CD8-positive, alpha-beta memory T cell (primary cell): ENCODE measurements at regions not wholly inside any gene's neighbourhood (a gene's known extent, or its start where the extent isn't known, plus 50 kb on each side); places are given as distances from the start of the nearest gene placed in this dataset.
"Not testable (repeated sequence)": the region's sequence is repeated elsewhere in the genome, so short reads cannot be mapped to it uniquely, and the experiment has no call there.

Experiments used
- CTCF ChIA-PET: fragments of 350-600 bp; sonication (Branson Sonifier 250); formaldehyde crosslinking; loops from one replicate; lab custom pipeline; 2021; ENCODE audit warnings: antibody characterized with exemption; lab: Charles Lee
- POLR2A ChIA-PET: fragments of 350-600 bp; sonication (Branson Sonifier 250); formaldehyde crosslinking; loops from one replicate; lab custom pipeline; 2021; ENCODE audit warnings: antibody characterized with exemption; lab: Charles Lee
- DNase-seq, 5 donors: peaks; one replicate each; pipeline versions ENCODE4 v3.0.0 to v3.0.0-alpha.2; 2020 to 2022; ENCODE audit warnings: mixed read lengths in 1 of 5
- H3K27ac ChIP-seq: one replicate; pipeline ENCODE4 v1.7.0; 2013; ENCODE audit warnings: low read depth, mild to moderate bottlenecking, low read length, moderate library complexity
- H3K27me3 ChIP-seq: 2 replicates; pipeline ENCODE4 v1.7.0; 2013; ENCODE audit warnings: low read length, mild to moderate bottlenecking; ENCODE audit not compliant: insufficient read depth, poor library complexity, severe bottlenecking
- H3K36me3 ChIP-seq: 2 replicates; pipeline ENCODE4 v1.7.0; 2013; ENCODE audit warnings: mild to moderate bottlenecking, low read length, moderate library complexity; ENCODE audit not compliant: insufficient read depth
- H3K4me1 ChIP-seq: 2 replicates; pipeline ENCODE4 v1.7.0; 2013; ENCODE audit warnings: mild to moderate bottlenecking, low read length, moderate library complexity; ENCODE audit not compliant: insufficient read depth
- H3K4me3 ChIP-seq: 2 replicates; pipeline ENCODE4 v1.7.0; 2013; ENCODE audit warnings: mild to moderate bottlenecking, low read length
- H3K9me3 ChIP-seq: 2 replicates; pipeline ENCODE4 v1.7.0; 2013; ENCODE audit warnings: mild to moderate bottlenecking, low read length
- H3K27ac Mint-ChIP-seq, 8 donors: one replicate each; pipeline ENCODE4 v1.8.0; 2020 to 2021; ENCODE audit warnings: mixed read lengths in 8 of 8, mild to moderate bottlenecking in 6 of 8, inconsistent platforms in 3 of 8, moderate library complexity in 3 of 8
- H3K27me3 Mint-ChIP-seq, 2 donors: one replicate each; pipeline ENCODE4 v1.8.0; 2020 to 2021; ENCODE audit warnings: mixed read lengths in 2 of 2, mild to moderate bottlenecking in 1 of 2, moderate library complexity in 1 of 2
- H3K36me3 Mint-ChIP-seq, 3 donors: one replicate each; pipeline ENCODE4 v1.8.0; 2020 to 2021; ENCODE audit warnings: mixed read lengths in 3 of 3, inconsistent platforms in 1 of 3, mild to moderate bottlenecking in 1 of 3
- H3K4me1 Mint-ChIP-seq, 3 donors: one replicate each; pipeline ENCODE4 v1.8.0; 2020 to 2021; ENCODE audit warnings: mixed read lengths in 3 of 3, inconsistent platforms in 1 of 3, mild to moderate bottlenecking in 1 of 3
- H3K4me3 Mint-ChIP-seq, 7 donors: one replicate each; pipeline ENCODE4 v1.8.0; 2020 to 2021; ENCODE audit warnings: mixed read lengths in 7 of 7, mild to moderate bottlenecking in 6 of 7, moderate library complexity in 4 of 7, inconsistent platforms in 2 of 7
- H3K9me3 Mint-ChIP-seq, 5 donors: one replicate each; pipeline ENCODE4 v1.8.0; 2020 to 2022; ENCODE audit warnings: mixed read lengths in 5 of 5, mild to moderate bottlenecking in 3 of 5, moderate library complexity in 2 of 5, inconsistent platforms in 1 of 5

DNA sequence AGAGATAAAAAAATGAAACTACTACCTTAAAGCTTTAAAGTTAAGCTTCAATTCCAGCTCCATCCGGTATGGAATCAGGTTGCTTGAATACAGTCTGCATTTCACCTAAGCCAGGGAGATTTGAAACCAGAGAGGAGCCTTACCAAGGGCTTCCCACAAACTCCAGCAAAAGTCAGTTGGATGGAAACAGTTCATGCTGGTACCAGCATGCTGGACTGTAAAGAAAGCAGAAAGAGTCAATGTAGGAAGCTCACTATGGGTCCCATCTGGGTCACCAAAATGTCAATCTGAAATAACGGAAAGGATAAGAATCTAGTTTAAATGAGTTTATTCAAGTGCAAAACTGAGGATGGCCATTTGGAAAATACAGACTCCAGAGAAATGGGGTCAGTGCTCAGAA, 65.3 kb downstream of the CDO1 start:
- DNase-seq = no peak
- Histone ChIP-seq H3K4me1 (no peaks in the 10 kb centered on the region), H3K27ac (no peak overlapping the region), H3K9me3 (no peaks in the 10 kb centered on the region), H3K36me3 (no peaks in the 10 kb centered on the region), H3K4me3 (no peak overlapping the region), H3K27me3 (no peaks in the 10 kb centered on the region)
- peaks cover 0 to 1% (median 0%) of the 10 kb centered on the region in 3 donors for H3K36me3 Mint-ChIP-seq
- peaks cover 0 to 7% (median 2%) of the 10 kb centered on the region in 5 donors for H3K9me3 Mint-ChIP-seq
- H3K4me3 Mint-ChIP-seq = peak overlapping the region in 1 of 7 donors; percentile 40
- H3K27me3 Mint-ChIP-seq = peaks cover 9 to 43% of the 10 kb centered on the region in 2 donors
- POLR2A ChIA-PET = no interaction called here
- H3K4me1 Mint-ChIP-seq = peaks cover 0 to 7% (median 0%) of the 10 kb centered on the region in 3 donors
- CTCF ChIA-PET = no interaction called here
- H3K27ac Mint-ChIP-seq = no peak overlapping the region

DNA sequence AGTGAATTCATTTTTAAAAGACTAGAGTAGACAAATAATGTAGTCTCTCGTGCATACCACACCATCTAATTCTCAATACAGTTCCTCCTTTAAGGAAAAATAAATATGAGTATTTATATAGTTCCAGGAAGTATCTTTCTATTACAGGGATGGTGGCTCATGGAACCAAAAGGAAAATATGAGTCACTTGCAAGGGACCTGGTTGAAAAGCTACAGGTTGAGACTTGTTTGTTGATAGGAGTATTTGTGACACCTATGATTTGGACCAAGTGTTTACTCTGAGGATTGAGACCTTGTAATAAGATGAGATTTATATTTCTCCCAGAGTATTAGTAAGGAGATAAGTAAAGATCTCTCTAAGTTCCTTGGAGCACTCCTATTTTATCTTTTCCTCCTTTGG, 67.4 kb downstream of the CDO1 start:
- Histone ChIP-seq H3K27ac (no peak overlapping the region), H3K36me3 (no peaks in the 10 kb centered on the region), H3K27me3 (no peaks in the 10 kb centered on the region), H3K9me3 (no peaks in the 10 kb centered on the region), H3K4me3 (no peak overlapping the region), H3K4me1 (no peaks in the 10 kb centered on the region)
- Mint-ChIP-seq H3K27me3 (peaks cover 9 to 37% of the 10 kb centered on the region in 2 donors), H3K27ac (no peak overlapping the region), H3K36me3 (peaks cover 0 to 3% (median 0%) of the 10 kb centered on the region in 3 donors), H3K4me1 (peaks cover 0 to 7% (median 0%) of the 10 kb centered on the region in 3 donors), H3K9me3 (peaks cover 9 to 22% (median 18%) of the 10 kb centered on the region in 5 donors), H3K4me3 (no peak overlapping the region)
- ChIA-PET POLR2A (no interaction called here), CTCF (no interaction called here)
- no peak for DNase-seq

DNA sequence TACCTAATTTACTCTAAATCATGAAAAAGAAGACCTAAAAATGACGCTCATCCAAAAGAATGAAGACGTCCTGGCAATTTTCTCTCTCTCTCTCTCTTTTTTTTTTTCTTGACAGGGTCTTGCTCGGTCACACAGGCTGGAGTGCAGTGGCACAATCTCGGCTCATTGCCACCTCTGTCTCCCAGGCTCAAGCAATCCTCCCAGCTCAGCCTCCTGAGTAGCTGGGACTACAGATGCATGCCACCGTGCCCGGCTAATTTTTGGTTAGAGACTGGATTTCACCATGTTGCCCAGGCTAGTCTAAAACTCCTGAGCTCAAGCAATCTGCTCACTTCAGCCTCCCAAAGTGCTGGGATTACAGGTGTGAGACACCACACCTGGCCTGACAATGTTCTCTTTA, 77.2 kb downstream of the CDO1 start:
- POLR2A ChIA-PET, CTCF ChIA-PET, H3K27me3 ChIP-seq, H3K27ac ChIP-seq, DNase-seq, H3K36me3 ChIP-seq, H3K4me1 Mint-ChIP-seq, H3K9me3 ChIP-seq, H3K27ac Mint-ChIP-seq, H3K36me3 Mint-ChIP-seq, H3K4me3 ChIP-seq, H3K4me1 ChIP-seq, H3K4me3 Mint-ChIP-seq: not testable (repeated sequence)
- Mint-ChIP-seq H3K9me3 (peaks cover 11 to 26% (median 15%) of the 10 kb centered on the region in 5 donors), H3K27me3 (peaks cover 15 to 22% of the 10 kb centered on the region in 2 donors)

DNA sequence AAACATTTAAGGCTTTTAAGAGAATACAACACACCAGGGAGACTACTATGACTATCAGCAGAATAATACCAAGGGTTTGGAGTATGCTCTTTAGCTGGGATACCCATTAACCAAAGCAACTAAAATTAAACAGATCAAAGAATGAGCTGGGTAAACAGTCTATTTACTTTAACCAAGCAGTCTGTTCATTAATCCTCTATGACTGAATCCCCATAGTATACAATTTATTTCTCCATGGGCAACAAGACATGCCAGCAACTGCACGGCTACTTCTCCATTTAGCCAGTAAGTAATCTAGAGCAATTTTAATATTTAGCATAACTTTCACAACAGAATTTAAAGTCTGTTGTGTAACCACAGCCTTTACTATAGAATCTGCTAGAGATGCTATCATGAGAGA, 77.6 kb downstream of the CDO1 start:
- H3K36me3 ChIP-seq = no peaks in the 10 kb centered on the region
- no peak overlapping the region for H3K27ac ChIP-seq
- H3K27me3 Mint-ChIP-seq = peaks cover 15 to 24% of the 10 kb centered on the region in 2 donors
- no peak for DNase-seq
- H3K36me3 Mint-ChIP-seq = no peaks in the 10 kb centered on the region
- ChIA-PET CTCF (no interaction called here), POLR2A (no interaction called here)
- H3K4me1 ChIP-seq = no peaks in the 10 kb centered on the region
- peaks cover 0 to 5% (median 0%) of the 10 kb centered on the region in 3 donors for H3K4me1 Mint-ChIP-seq
- H3K27me3 ChIP-seq = no peaks in the 10 kb centered on the region
- peaks cover 8 to 22% (median 11%) of the 10 kb centered on the region in 5 donors for H3K9me3 Mint-ChIP-seq
- no peak overlapping the region for H3K4me3 Mint-ChIP-seq
- no peak overlapping the region for H3K27ac Mint-ChIP-seq
- H3K9me3 ChIP-seq = no peaks in the 10 kb centered on the region
- no peak overlapping the region for H3K4me3 ChIP-seq

DNA sequence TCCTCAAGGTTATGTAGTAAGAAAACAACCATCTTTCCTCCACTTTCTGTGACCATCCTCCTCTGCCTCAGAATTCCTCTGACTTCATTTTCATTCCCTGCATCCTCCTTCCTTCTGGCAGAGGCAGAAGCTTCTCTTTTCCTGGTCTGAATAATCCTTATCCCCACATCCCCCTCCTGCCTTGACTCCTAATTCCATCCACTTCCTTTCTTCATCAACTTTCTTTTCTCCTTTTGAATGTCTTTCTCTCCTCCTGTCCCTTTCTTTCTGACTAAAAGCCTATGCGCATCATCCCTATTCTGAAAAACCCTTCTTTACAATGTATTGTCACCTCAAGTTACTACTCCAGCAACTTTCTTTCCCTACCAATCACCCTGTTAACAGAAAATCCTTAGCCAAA, 79.0 kb downstream of the CDO1 start:
- Histone ChIP-seq H3K36me3 (no peaks in the 10 kb centered on the region), H3K9me3 (no peaks in the 10 kb centered on the region), H3K4me1 (no peaks in the 10 kb centered on the region), H3K27me3 (no peaks in the 10 kb centered on the region), H3K4me3 (no peak overlapping the region), H3K27ac (no peak overlapping the region)
- CTCF ChIA-PET = no interaction called here
- peak overlapping the region in 1 of 8 donors; percentile 73 for H3K27ac Mint-ChIP-seq
- H3K36me3 Mint-ChIP-seq = no peaks in the 10 kb centered on the region
- DNase-seq = no peak
- H3K4me3 Mint-ChIP-seq = no peak overlapping the region
- peaks cover 0 to 5% (median 0%) of the 10 kb centered on the region in 3 donors for H3K4me1 Mint-ChIP-seq
- POLR2A ChIA-PET = no interaction called here
- H3K9me3 Mint-ChIP-seq = peaks cover 0 to 10% (median 4%) of the 10 kb centered on the region in 5 donors
- H3K27me3 Mint-ChIP-seq = peaks cover 13 to 24% of the 10 kb centered on the region in 2 donors

DNA sequence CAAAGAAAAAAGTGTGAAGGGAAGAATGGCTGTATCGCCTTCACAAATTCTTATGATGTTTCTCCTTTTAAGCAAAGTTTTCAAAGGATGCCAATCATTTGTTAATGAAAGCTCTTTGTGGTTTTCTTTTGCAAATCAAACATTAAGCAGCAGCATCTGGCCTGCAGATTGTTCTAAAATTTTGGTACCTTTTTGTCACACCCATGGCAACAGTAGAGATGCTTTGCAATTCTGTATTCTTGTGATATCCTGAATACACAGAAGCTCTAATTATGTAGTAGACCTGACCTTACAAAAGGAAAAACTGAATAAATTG, 79.8 kb downstream of the CDO1 start:
- no peak overlapping the region for H3K27ac Mint-ChIP-seq
- DNase-seq = no peak
- ChIA-PET CTCF (no interaction called here), POLR2A (no interaction called here)
- no peak overlapping the region for H3K4me3 ChIP-seq
- no peaks in the 10 kb centered on the region for H3K9me3 ChIP-seq
- no peaks in the 10 kb centered on the region for H3K36me3 ChIP-seq
- peaks cover 0 to 5% (median 0%) of the 10 kb centered on the region in 3 donors for H3K4me1 Mint-ChIP-seq
- H3K27ac ChIP-seq = no peak overlapping the region
- H3K9me3 Mint-ChIP-seq = peaks cover 0 to 8% (median 2%) of the 10 kb centered on the region in 5 donors
- H3K36me3 Mint-ChIP-seq = no peaks in the 10 kb centered on the region
- H3K27me3 ChIP-seq = no peaks in the 10 kb centered on the region
- H3K4me3 Mint-ChIP-seq = no peak overlapping the region
- H3K4me1 ChIP-seq = no peaks in the 10 kb centered on the region
- H3K27me3 Mint-ChIP-seq = peaks cover 11 to 23% of the 10 kb centered on the region in 2 donors

DNA sequence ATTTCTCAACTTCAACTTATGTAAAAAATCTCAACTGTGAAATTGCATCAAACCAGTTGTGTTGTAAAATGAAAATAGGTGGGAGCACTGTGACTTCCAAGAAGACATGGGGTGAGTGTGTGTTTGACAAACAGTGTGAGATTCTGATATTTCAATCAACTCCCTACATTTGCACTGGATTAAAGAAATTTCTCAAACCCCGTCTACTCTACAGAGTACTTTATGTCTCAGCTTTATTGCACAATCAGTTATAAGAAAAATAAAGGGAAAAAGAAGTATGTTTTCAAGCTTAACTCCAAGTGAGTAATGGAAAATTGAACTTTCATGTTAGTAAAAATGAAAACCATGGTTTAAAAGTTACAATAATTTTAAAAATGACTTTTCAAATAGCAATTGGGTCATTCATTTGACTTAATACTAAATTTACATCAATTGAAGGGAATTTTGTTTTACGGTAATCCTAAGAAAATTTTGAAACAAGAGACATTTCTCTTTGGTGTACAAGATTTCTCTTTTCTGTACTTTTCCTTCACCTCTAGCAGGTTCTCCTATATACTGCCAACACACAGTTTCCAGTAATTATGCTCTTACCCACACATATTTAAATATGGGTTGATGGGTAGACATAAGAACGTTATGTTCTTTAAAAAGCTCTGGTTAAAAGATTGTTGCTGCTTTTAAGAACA, 80.3 kb downstream of the CDO1 start:
- Histone ChIP-seq H3K27me3 (no peaks in the 10 kb centered on the region), H3K27ac (no peak overlapping the region), H3K4me1 (no peaks in the 10 kb centered on the region), H3K9me3 (no peaks in the 10 kb centered on the region), H3K36me3 (no peaks in the 10 kb centered on the region), H3K4me3 (no peak overlapping the region)
- Mint-ChIP-seq H3K27me3 (peaks cover 11 to 23% of the 10 kb centered on the region in 2 donors), H3K4me1 (peaks cover 0 to 5% (median 0%) of the 10 kb centered on the region in 3 donors), H3K36me3 (no peaks in the 10 kb centered on the region), H3K4me3 (no peak overlapping the region), H3K9me3 (peaks cover 0 to 7% (median 0%) of the 10 kb centered on the region in 5 donors), H3K27ac (no peak overlapping the region)
- ChIA-PET CTCF (no interaction called here), POLR2A (no interaction called here)
- DNase-seq = no peak

DNA sequence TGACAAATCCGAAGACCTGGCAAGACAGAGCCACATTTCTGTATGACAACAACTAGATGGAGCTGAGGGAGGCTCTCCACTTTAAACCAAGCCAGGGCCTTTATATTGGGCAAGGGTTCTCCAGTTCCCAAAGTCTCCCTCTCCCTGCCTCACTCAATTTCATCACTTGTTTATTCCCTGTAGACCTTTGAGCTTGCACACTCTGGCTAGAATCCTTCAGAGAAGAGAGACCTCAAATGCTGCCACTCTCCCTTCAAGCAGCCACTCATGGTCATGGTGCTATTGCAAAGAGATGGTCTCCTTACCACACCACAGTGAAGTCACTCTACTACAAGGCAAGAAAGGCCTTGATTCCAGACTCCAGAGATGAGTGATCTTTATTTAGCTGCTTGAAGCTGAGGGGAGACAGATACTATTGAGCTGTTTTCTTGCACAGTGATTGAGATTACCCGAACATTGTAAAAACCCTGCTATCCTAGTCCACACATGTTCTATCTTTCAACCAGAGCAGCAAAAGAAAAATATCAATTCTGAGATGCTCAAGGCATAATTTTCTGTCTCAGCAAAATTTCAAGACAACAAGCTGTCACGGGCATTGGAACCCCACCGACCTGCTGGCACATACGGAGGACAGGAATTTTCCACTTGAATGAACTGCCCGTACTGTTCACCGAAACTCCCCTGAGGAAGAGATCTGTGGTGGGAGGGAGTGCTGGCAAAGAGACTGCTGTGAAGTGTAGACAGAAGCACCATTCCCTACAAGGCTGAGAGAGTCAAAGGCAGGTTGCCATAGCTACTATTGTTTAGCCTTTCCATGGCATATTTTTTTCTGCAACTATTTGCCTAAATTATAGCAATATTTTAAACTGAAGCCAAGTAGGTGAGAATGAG, 81.1 kb downstream of the CDO1 start:
- Histone ChIP-seq H3K27ac (no peak overlapping the region), H3K36me3 (no peaks in the 10 kb centered on the region), H3K4me3 (no peak overlapping the region), H3K27me3 (no peaks in the 10 kb centered on the region), H3K9me3 (no peaks in the 10 kb centered on the region), H3K4me1 (no peaks in the 10 kb centered on the region)
- no peak for DNase-seq
- POLR2A ChIA-PET = no interaction called here
- no peak overlapping the region for H3K4me3 Mint-ChIP-seq
- peaks cover 9 to 26% of the 10 kb centered on the region in 2 donors for H3K27me3 Mint-ChIP-seq
- H3K4me1 Mint-ChIP-seq = peaks cover 0 to 5% (median 0%) of the 10 kb centered on the region in 3 donors
- CTCF ChIA-PET = no interaction called here
- H3K27ac Mint-ChIP-seq = no peak overlapping the region
- H3K36me3 Mint-ChIP-seq = no peaks in the 10 kb centered on the region
- peaks cover 0 to 2% (median 0%) of the 10 kb centered on the region in 5 donors for H3K9me3 Mint-ChIP-seq
